HG03460 (cell line): ENCODE measurements at regions not wholly inside any gene's neighbourhood (a gene's known extent, or its start where the extent isn't known, plus 50 kb on each side); places are given as distances from the start of the nearest gene placed in this dataset.
"Not testable (repeated sequence)": the region's sequence is repeated elsewhere in the genome, so short reads cannot be mapped to it uniquely, and the experiment has no call there.

Experiments
- ATAC-seq: cut with Tn5 transposase; IDR thresholded peaks from one replicate; pipeline ENCODE4 v1.9.1; 2021; ENCODE audit not compliant: unreplicated experiment

- no peak for ATAC-seq
Measured at GRCh38 chr13:67977066-67977465, 746.9 kb upstream of the PCDH9 start.

- no peak for ATAC-seq
Measured at GRCh38 chr13:67971291-67971690, 741.2 kb upstream of the PCDH9 start.

GRCh38 chr13:67967031-67967430 is 736.9 kb upstream of the PCDH9 start:
- no peak for ATAC-seq

GRCh38 chr13:67966065-67966464 is 735.9 kb upstream of the PCDH9 start:
- ATAC-seq: no peak

- ATAC-seq: no peak
Measured at GRCh38 chr13:67964986-67965385, 734.9 kb upstream of the PCDH9 start.

GRCh38 chr13:67964091-67964490 is 734.0 kb upstream of the PCDH9 start:
- ATAC-seq: no peak

GRCh38 chr13:67961331-67961730 is 731.2 kb upstream of the PCDH9 start:
- no peak for ATAC-seq

- ATAC-seq: no peak
Measured at GRCh38 chr13:67951431-67951830, 721.3 kb upstream of the PCDH9 start.

GRCh38 chr13:67950603-67951002 is 720.5 kb upstream of the PCDH9 start:
- ATAC-seq: no peak

- ATAC-seq: no peak
Measured at GRCh38 chr13:67946131-67946530, 716.0 kb upstream of the PCDH9 start.

GRCh38 chr13:67943116-67943515 is 713.0 kb upstream of the PCDH9 start:
- no peak for ATAC-seq

GRCh38 chr13:67935626-67936025 is 705.5 kb upstream of the PCDH9 start:
- ATAC-seq: no peak

GRCh38 chr13:67934617-67935330 is 704.6 kb upstream of the PCDH9 start:
- ATAC-seq: no peak

- ATAC-seq: no peak
Measured at GRCh38 chr13:67932991-67933390, 702.9 kb upstream of the PCDH9 start.

GRCh38 chr13:67917291-67917987 is 687.3 kb upstream of the PCDH9 start:
- ATAC-seq: no peak

GRCh38 chr13:67916650-67917049 is 686.5 kb upstream of the PCDH9 start:
- ATAC-seq: no peak

GRCh38 chr13:67914535-67914934 is 684.4 kb upstream of the PCDH9 start:
- no peak for ATAC-seq

- not testable (repeated sequence) for ATAC-seq
Measured at GRCh38 chr13:67902960-67903359, 672.8 kb upstream of the PCDH9 start.

GRCh38 chr13:67880916-67881315 is 650.8 kb upstream of the PCDH9 start:
- ATAC-seq: no peak

GRCh38 chr13:67878376-67878775 is 648.2 kb upstream of the PCDH9 start:
- ATAC-seq: no peak

GRCh38 chr13:67877031-67877430 is 646.9 kb upstream of the PCDH9 start:
- no peak for ATAC-seq

- no peak for ATAC-seq
Measured at GRCh38 chr13:67867206-67867605, 637.1 kb upstream of the PCDH9 start.

GRCh38 chr13:67860315-67860714 is 630.2 kb upstream of the PCDH9 start:
- ATAC-seq: no peak
